ENCODE measurements at regions not wholly inside any gene's neighbourhood (a gene's known extent, or its start where the extent isn't known, plus 50 kb on each side); places are given as distances from the start of the nearest gene placed in this dataset.

DNA sequence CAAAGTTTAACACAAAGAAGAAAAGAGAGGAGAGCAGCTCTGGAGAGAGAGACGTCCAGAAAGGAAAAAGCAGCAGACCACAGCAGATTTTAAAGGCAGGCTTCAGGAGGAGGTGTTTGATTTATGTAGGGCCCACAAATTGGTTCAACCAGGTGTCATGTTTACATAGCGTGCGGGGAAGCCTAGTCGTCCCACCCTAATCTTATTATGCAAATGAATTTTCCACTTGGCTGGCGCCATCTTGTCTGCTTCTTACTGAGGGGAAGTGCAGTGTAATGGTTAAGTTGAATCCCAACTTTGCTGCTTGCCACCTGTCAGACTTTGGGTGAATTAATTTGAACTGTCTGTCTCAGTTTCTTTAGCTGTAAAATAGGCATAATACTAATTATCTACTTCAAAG, 282.4 kb upstream of the CYRIA start:
- H3K27ac Mint-ChIP-seq = no peak overlapping the region
- Histone ChIP-seq H3K4me3 (ENCODE audit: low read length) (no peak overlapping the region), H3K9me3 (ENCODE audit: control insufficient read depth in 2 of 3, low read length in 3 of 3) (no peaks in the 10 kb centered on the region), H3K4me1 (ENCODE audit: control insufficient read depth in 2 of 2, insufficient read depth in 2 of 2, low read length in 2 of 2) (no peaks in the 10 kb centered on the region), H3K27me3 (ENCODE audit: control insufficient read depth in 2 of 2, insufficient read depth in 2 of 2, low read length in 2 of 2) (no peaks in the 10 kb centered on the region), H3K36me3 (ENCODE audit: control insufficient read depth in 2 of 3, insufficient read depth in 3 of 3, low read length in 3 of 3) (no peaks in the 10 kb centered on the region), H3K27ac (ENCODE audit: low read depth, low read length) (no peak overlapping the region)
- ATAC-seq = no peak
- CTCF ChIA-PET = no interaction called here
- DNase-seq = no peak
- H3K4me1 Mint-ChIP-seq = no peaks in the 10 kb centered on the region
- POLR2A ChIA-PET = no interaction called here
- no peaks in the 10 kb centered on the region for H3K27me3 Mint-ChIP-seq
- intact Hi-C loops (cut with micrococcal nuclease) = no loop called here
- H3K4me3 Mint-ChIP-seq = no peak overlapping the region
- H3K9me3 Mint-ChIP-seq = peaks cover 0 to 8% (median 0%) of the 10 kb centered on the region in 11 donors
- no peaks in the 10 kb centered on the region for H3K36me3 Mint-ChIP-seq

DNA sequence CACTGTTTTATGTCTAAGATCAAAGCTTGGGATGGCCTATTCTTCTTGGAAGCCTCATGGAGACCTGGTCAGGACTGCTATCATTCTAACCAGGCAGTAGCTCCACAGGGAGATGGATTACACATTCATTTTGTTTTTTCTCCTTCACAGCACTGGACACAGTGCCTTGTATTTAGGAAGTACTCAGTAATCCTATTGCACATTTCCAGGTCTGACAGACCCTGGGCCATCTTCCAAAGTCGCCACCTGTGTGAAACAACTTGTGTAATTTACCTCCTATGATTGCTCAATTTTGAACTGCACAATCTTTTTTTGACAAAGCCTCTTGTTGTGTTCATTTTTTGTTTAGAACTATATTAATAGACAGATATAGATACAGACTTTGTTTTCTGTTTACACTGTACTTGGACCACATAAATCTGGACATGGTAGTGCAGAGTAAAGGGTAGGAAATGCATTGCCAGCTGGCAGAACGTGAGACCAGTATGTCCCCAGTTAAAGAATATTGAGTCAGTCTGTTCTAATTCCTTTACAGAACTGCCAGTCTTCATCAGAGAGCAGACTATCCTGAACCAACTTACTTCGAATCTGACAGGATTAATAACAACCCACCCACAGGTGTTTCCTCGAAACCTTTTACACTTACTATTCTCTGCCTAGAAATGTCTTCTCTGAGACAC, 277.8 kb upstream of the CYRIA start:
- H3K4me1 Mint-ChIP-seq = no peaks in the 10 kb centered on the region
- H3K9me3 Mint-ChIP-seq = peaks cover 0 to 38% (median 7%) of the 10 kb centered on the region in 11 donors
- POLR2A ChIA-PET = no interaction called here

DNA sequence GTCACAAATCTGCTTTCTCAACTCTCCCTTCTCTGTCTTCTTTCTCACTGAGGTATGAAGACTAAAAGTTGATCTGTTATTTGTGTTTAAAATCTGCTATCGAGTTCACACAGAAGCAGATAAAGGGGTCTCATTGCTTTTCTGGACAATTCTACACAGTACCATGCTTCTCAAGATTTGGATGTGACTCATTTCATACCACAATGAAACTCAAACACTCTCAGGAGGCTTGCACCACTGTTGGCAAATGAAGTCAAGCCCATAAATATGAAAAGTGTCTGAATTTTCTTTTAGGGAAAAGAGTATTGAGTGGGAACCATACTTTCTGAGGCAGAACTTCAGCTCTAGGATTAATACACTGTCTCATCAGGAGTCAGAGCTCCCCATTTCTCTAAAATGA, 274.6 kb upstream of the CYRIA start:
- no peaks in the 10 kb centered on the region for H3K9me3 ChIP-seq (ENCODE audit: control insufficient read depth in 2 of 3, low read length in 3 of 3)
- no peak for DNase-seq
- H3K27me3 ChIP-seq (ENCODE audit: control insufficient read depth in 2 of 2, insufficient read depth in 2 of 2, low read length in 2 of 2) = no peaks in the 10 kb centered on the region
- H3K36me3 ChIP-seq (ENCODE audit: control insufficient read depth in 2 of 3, insufficient read depth in 3 of 3, low read length in 3 of 3) = no peaks in the 10 kb centered on the region
- H3K4me1 ChIP-seq (ENCODE audit: control insufficient read depth in 2 of 2, insufficient read depth in 2 of 2, low read length in 2 of 2) = no peaks in the 10 kb centered on the region
- Mint-ChIP-seq H3K27ac (no peak overlapping the region), H3K4me3 (no peak overlapping the region), H3K9me3 (peaks cover 0 to 33% (median 7%) of the 10 kb centered on the region in 11 donors), H3K36me3 (peaks cover 0 to 5% (median 0%) of the 10 kb centered on the region in 5 donors), H3K4me1 (no peaks in the 10 kb centered on the region), H3K27me3 (no peaks in the 10 kb centered on the region)
- ATAC-seq = no peak
- no peak overlapping the region for H3K4me3 ChIP-seq (ENCODE audit: low read length)
- CTCF ChIA-PET = no interaction called here
- intact Hi-C loops (cut with micrococcal nuclease) = no loop called here
- H3K27ac ChIP-seq (ENCODE audit: low read depth, low read length) = no peak overlapping the region
- POLR2A ChIA-PET = no interaction called here

More for the DNA sequence above, 277.8 kb upstream of the CYRIA start:
- H3K27me3 ChIP-seq (ENCODE audit: control insufficient read depth in 2 of 2, insufficient read depth in 2 of 2, low read length in 2 of 2) = no peaks in the 10 kb centered on the region
- Mint-ChIP-seq H3K4me3 (no peak overlapping the region), H3K27ac (no peak overlapping the region), H3K27me3 (no peaks in the 10 kb centered on the region), H3K36me3 (peaks cover 0 to 5% (median 0%) of the 10 kb centered on the region in 5 donors)
- no peak for DNase-seq
- intact Hi-C loops (cut with micrococcal nuclease) = no loop called here
- CTCF ChIA-PET = no interaction called here
- H3K9me3 ChIP-seq (ENCODE audit: control insufficient read depth in 2 of 3, low read length in 3 of 3) = no peaks in the 10 kb centered on the region
- no peak overlapping the region for H3K4me3 ChIP-seq (ENCODE audit: low read length)
- H3K27ac ChIP-seq (ENCODE audit: low read depth, low read length) = no peak overlapping the region
- no peak for ATAC-seq
- no peaks in the 10 kb centered on the region for H3K4me1 ChIP-seq (ENCODE audit: control insufficient read depth in 2 of 2, insufficient read depth in 2 of 2, low read length in 2 of 2)
- no peaks in the 10 kb centered on the region for H3K36me3 ChIP-seq (ENCODE audit: control insufficient read depth in 2 of 3, insufficient read depth in 3 of 3, low read length in 3 of 3)

DNA sequence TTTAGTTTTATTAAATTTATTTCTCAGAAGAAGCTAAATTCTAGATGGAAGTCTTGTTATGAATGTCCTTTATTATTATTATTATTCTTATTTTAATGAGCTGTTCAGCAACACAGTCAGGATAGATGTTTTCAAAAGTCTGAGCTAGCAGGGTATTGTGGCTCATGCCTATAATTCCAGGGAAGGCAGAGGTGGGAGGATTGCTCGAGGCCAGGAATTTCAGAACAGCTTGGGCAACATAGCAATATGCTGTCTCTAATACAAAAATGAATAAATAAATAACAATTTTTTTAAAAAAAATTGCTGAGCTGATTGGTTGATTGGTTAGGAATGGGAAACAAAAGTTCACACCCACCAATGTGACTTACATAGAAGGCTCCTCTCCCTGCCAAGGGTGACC, 274.1 kb upstream of the CYRIA start:
- Mint-ChIP-seq H3K27ac (no peak overlapping the region), H3K9me3 (peaks cover 0 to 33% (median 7%) of the 10 kb centered on the region in 11 donors), H3K36me3 (peaks cover 0 to 5% (median 0%) of the 10 kb centered on the region in 5 donors), H3K4me1 (no peaks in the 10 kb centered on the region), H3K27me3 (no peaks in the 10 kb centered on the region), H3K4me3 (no peak overlapping the region)
- intact Hi-C loops (cut with micrococcal nuclease) = no loop called here
- DNase-seq = no peak
- ATAC-seq = no peak
- H3K27ac ChIP-seq (ENCODE audit: low read depth, low read length) = no peak overlapping the region
- no peaks in the 10 kb centered on the region for H3K4me1 ChIP-seq (ENCODE audit: control insufficient read depth in 2 of 2, insufficient read depth in 2 of 2, low read length in 2 of 2)
- no peak overlapping the region for H3K4me3 ChIP-seq (ENCODE audit: low read length)
- CTCF ChIA-PET = no interaction called here
- no peaks in the 10 kb centered on the region for H3K36me3 ChIP-seq (ENCODE audit: control insufficient read depth in 2 of 3, insufficient read depth in 3 of 3, low read length in 3 of 3)
- no peaks in the 10 kb centered on the region for H3K27me3 ChIP-seq (ENCODE audit: control insufficient read depth in 2 of 2, insufficient read depth in 2 of 2, low read length in 2 of 2)
- POLR2A ChIA-PET = no interaction called here
- no peaks in the 10 kb centered on the region for H3K9me3 ChIP-seq (ENCODE audit: control insufficient read depth in 2 of 3, low read length in 3 of 3)

DNA sequence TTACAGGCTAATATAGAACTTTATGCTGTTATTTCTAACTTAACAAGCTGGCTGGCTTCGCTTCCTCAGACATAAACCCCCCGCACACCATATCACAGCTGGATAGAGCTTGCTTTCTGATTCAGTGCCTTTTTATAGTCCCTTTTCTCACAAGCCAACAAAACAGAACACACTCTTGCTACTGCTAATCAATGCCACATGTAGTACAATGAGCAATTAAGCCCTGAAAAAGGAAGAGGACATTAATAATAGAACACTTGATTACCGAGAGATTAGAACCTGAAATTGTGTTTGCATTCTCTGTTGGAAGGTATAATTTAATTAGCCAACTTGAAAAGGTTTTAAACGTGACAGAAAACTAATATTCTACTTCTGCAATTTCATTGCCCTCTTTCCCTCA, 267.7 kb upstream of the CYRIA start:
- no peaks in the 10 kb centered on the region for H3K4me1 ChIP-seq (ENCODE audit: control insufficient read depth in 2 of 2, insufficient read depth in 2 of 2, low read length in 2 of 2)
- DNase-seq (no peak), ATAC-seq (no peak)
- CTCF ChIA-PET = no interaction called here
- H3K27ac Mint-ChIP-seq = no peak overlapping the region
- H3K27me3 ChIP-seq (ENCODE audit: control insufficient read depth in 2 of 2, insufficient read depth in 2 of 2, low read length in 2 of 2) = no peaks in the 10 kb centered on the region
- no peaks in the 10 kb centered on the region for H3K9me3 ChIP-seq (ENCODE audit: control insufficient read depth in 2 of 3, low read length in 3 of 3)
- H3K36me3 Mint-ChIP-seq = peaks cover 0 to 5% (median 0%) of the 10 kb centered on the region in 5 donors
- H3K36me3 ChIP-seq (ENCODE audit: control insufficient read depth in 2 of 3, insufficient read depth in 3 of 3, low read length in 3 of 3) = no peaks in the 10 kb centered on the region
- H3K27ac ChIP-seq (ENCODE audit: low read depth, low read length) = no peak overlapping the region
- H3K9me3 Mint-ChIP-seq = peaks cover 0 to 7% (median 0%) of the 10 kb centered on the region in 11 donors
- no peak overlapping the region for H3K4me3 ChIP-seq (ENCODE audit: low read length)
- H3K4me3 Mint-ChIP-seq = no peak overlapping the region
- H3K27me3 Mint-ChIP-seq = no peaks in the 10 kb centered on the region
- H3K4me1 Mint-ChIP-seq = no peaks in the 10 kb centered on the region
- intact Hi-C loops (cut with micrococcal nuclease) = no loop called here
- POLR2A ChIA-PET = no interaction called here

DNA sequence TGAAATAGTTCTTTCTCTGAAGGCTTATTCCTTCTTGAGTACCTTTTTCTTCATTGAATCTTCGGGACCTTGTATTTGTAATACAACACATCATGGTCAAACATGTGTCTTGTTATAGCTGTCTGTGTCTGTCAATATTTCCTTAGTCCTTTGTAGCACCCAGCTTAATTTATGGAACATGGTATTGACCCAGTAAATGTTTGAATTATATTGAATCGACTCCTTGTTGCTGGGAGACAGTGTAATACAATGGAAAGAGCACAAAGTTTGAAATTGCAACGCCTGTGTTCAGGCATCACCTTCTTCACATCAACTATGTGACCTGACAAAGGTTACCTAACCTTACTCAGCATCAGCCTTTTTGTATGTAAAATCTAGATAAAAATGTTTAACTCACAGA, 267.2 kb upstream of the CYRIA start:
- POLR2A ChIA-PET = no interaction called here
- peaks cover 0 to 5% (median 0%) of the 10 kb centered on the region in 5 donors for H3K36me3 Mint-ChIP-seq
- Histone ChIP-seq H3K4me1 (ENCODE audit: control insufficient read depth in 2 of 2, insufficient read depth in 2 of 2, low read length in 2 of 2) (no peaks in the 10 kb centered on the region), H3K27me3 (ENCODE audit: control insufficient read depth in 2 of 2, insufficient read depth in 2 of 2, low read length in 2 of 2) (no peaks in the 10 kb centered on the region), H3K27ac (ENCODE audit: low read depth, low read length) (no peak overlapping the region), H3K9me3 (ENCODE audit: control insufficient read depth in 2 of 3, low read length in 3 of 3) (no peaks in the 10 kb centered on the region), H3K36me3 (ENCODE audit: control insufficient read depth in 2 of 3, insufficient read depth in 3 of 3, low read length in 3 of 3) (no peaks in the 10 kb centered on the region), H3K4me3 (ENCODE audit: low read length) (no peak overlapping the region)
- H3K4me3 Mint-ChIP-seq = no peak overlapping the region
- DNase-seq (no peak), ATAC-seq (no peak)
- CTCF ChIA-PET = no interaction called here
- intact Hi-C loops (cut with micrococcal nuclease) = no loop called here
- no peaks in the 10 kb centered on the region for H3K4me1 Mint-ChIP-seq
- no peaks in the 10 kb centered on the region for H3K27me3 Mint-ChIP-seq
- peaks cover 0 to 7% (median 0%) of the 10 kb centered on the region in 11 donors for H3K9me3 Mint-ChIP-seq
- H3K27ac Mint-ChIP-seq = no peak overlapping the region

DNA sequence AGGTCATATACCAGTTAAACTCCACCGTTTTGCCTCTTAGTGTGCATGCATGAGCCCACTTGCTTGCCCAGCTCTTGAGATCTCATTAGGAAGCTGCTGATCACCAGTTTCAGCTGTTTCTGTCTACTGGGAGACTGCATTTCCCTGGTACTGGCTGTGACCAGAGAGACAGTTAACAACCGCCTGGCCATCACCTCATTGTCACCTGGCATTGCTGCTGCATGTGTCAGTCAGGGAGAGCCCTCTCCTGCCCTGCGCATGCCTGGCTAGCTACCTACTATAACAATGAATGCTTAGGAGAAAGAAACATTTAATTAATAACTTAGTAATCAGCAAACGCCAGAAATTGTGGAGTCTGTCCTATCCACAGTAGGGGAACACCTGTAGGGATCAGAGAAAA, 265.8 kb upstream of the CYRIA start:
- intact Hi-C loops (cut with micrococcal nuclease) = no loop called here
- Histone ChIP-seq H3K9me3 (ENCODE audit: control insufficient read depth in 2 of 3, low read length in 3 of 3) (no peaks in the 10 kb centered on the region), H3K4me3 (ENCODE audit: low read length) (no peak overlapping the region), H3K27me3 (ENCODE audit: control insufficient read depth in 2 of 2, insufficient read depth in 2 of 2, low read length in 2 of 2) (no peaks in the 10 kb centered on the region), H3K27ac (ENCODE audit: low read depth, low read length) (no peak overlapping the region), H3K4me1 (ENCODE audit: control insufficient read depth in 2 of 2, insufficient read depth in 2 of 2, low read length in 2 of 2) (no peaks in the 10 kb centered on the region), H3K36me3 (ENCODE audit: control insufficient read depth in 2 of 3, insufficient read depth in 3 of 3, low read length in 3 of 3) (no peaks in the 10 kb centered on the region)
- H3K36me3 Mint-ChIP-seq = peaks cover 0 to 5% (median 0%) of the 10 kb centered on the region in 5 donors
- DNase-seq (no peak), ATAC-seq (no peak)
- peaks cover 0 to 8% (median 3%) of the 10 kb centered on the region in 11 donors for H3K9me3 Mint-ChIP-seq
- no peak overlapping the region for H3K27ac Mint-ChIP-seq
- ChIA-PET POLR2A (no interaction called here), CTCF (no interaction called here)
- no peaks in the 10 kb centered on the region for H3K4me1 Mint-ChIP-seq
- no peak overlapping the region for H3K4me3 Mint-ChIP-seq
- no peaks in the 10 kb centered on the region for H3K27me3 Mint-ChIP-seq

All from naive thymus-derived CD4-positive, alpha-beta T cell (primary cell).